Heart left ventricle (tissue), 16 donors: ENCODE measurements at regions not wholly inside any gene's neighbourhood (a gene's known extent, or its start where the extent isn't known, plus 50 kb on each side); places are given as distances from the start of the nearest gene placed in this dataset.

Experiments
- ATAC-seq, 4 donors: fragments of 200-7000 bp; cut with Tn5 transposase; one replicate each; pipeline ENCODE4 v1.9.1; 2020 to 2022; ENCODE audit warnings: moderate library complexity in 4 of 4, mild to moderate bottlenecking in 3 of 4, moderate number of reproducible peaks in 1 of 4
- DNase-seq, 5 donors: peaks; one replicate each; pipeline ENCODE4 v3.0.0-alpha.2; 2020
- H3K27ac ChIP-seq, 12 donors: fragments of 200-600 bp; sonication (generic) in 4 of 12; one replicate each; pipeline versions ENCODE4 v1.5.0 to v1.8.0; 2016 to 2022; ENCODE audit warnings: mild to moderate bottlenecking in 2 of 12
- H3K27me3 ChIP-seq, 9 donors: fragments of 200-600 bp; sonication (generic) in 2 of 9; one replicate each; pipeline versions ENCODE4 v1.5.1 to v1.8.0; 2016 to 2022; ENCODE audit warnings: mild to moderate bottlenecking in 3 of 9
- H3K36me3 ChIP-seq, 9 donors: fragments of 200-600 bp; sonication (generic) in 2 of 9; one replicate each; pipeline versions ENCODE4 v1.5.0 to v1.8.0; 2018 to 2022; ENCODE audit warnings: mild to moderate bottlenecking in 2 of 9
- H3K4me1 ChIP-seq, 12 donors: fragments of 200-600 bp; sonication (generic) in 4 of 12; one replicate each; pipeline versions ENCODE4 v1.5.0 to v1.8.0; 2016 to 2022; ENCODE audit warnings: mild to moderate bottlenecking in 3 of 12
- H3K4me3 ChIP-seq, 12 donors: fragments of 200-600 bp; sonication (generic) in 4 of 12; one replicate each; pipeline versions ENCODE4 v1.5.0 to v1.8.0; 2017 to 2022; ENCODE audit warnings: mild to moderate bottlenecking in 9 of 12, moderate library complexity in 4 of 12
- H3K9me3 ChIP-seq, 12 donors: fragments of 200-600 bp; sonication (generic) in 4 of 12; one replicate each; pipeline versions ENCODE4 v1.5.0 to v1.8.0; 2016 to 2022; ENCODE audit warnings: mild to moderate bottlenecking in 1 of 12
- CTCF ChIP-seq, 12 donors: fragments of 200-600 bp; sonication (generic) in 4 of 12; IDR thresholded peaks; one replicate each; pipeline versions ENCODE4 v1.5.0 to v1.8.0; 2018 to 2022; ENCODE audit warnings: antibody characterized with exemption in 12 of 12, mild to moderate bottlenecking in 5 of 12
- POLR2A ChIP-seq, 2 donors: fragments of 450-650 bp; IDR thresholded peaks; one replicate each; pipeline ENCODE4 v1.6.1; 2017; ENCODE audit warnings: antibody characterized with exemption in 2 of 2, mild to moderate bottlenecking in 2 of 2, moderate library complexity in 2 of 2
- WGBS, 4 donors: extraction: QIAGEN DNeasy Blood & Tissue Kit in 2 of 4; methylation state at CpG; one replicate each; pipeline versions ENCODE4 v1.1.5 to v1.1.7; 2013 to 2018; 5-methylcytosine and 5-hydroxymethylcytosine counted together
- intact Hi-C, 10 donors: fragments of 100-400 bp; cut with DNase I; formaldehyde crosslinking; loops; one replicate each; pipeline versions ENCODE4 v1.11.1 to v1.14.2; 2022
- donor health status: ischemic (EF 13 %, LVEDD 7.1; RV severe dilation, severe dysfunction).
- donor health status: healthy with polysubstance abuse.
- donor health status: DM: no; HTN: yes; CAD: no.
- donor health status: DM: no; HTN: no; CAD: no.
- donor health status: ischemic (EF 25% LVEDD 6.9; RV normal size, moderate dysfunction).
- donor health status: ischemic (EF 25% LVEDD 5.7; RV mildly dilated, moderate dysfunction).
- donor health status: healthy.
- donor health status: DM: yes; HTN: yes; CAD: no.
- donor health status: ischemic (EF 35%, LVEDD 5.7; RV mildly dilated, moderate dysfunction).
- donor health status: nonischemic (EF 11% LVEDD 7.7; RV severe dilation, severe dysfunction).
- donor health status: DM: yes; HTN: yes; CAD: no.
- donor health status: PGD.
- donor health status: ischemic (EF 29% LVEDD 5.4; RV normal size, mild dysfunction).
- donor health status: nonischemic (EF 23%, LVEDD 6.1; RV moderate dilation, normal function).

- Histone ChIP-seq H3K4me3 (no peak overlapping the region), H3K36me3 (no peaks in the 10 kb centered on the region), H3K4me1 (no peaks in the 10 kb centered on the region), H3K27me3 (no peaks in the 10 kb centered on the region), H3K27ac (no peak overlapping the region), H3K9me3 (no peaks in the 10 kb centered on the region)
- ATAC-seq (no peak), DNase-seq (no peak)
- TF ChIP-seq CTCF (IDR thresholded peaks at IDR 0.05) (no peak), POLR2A (IDR thresholded peaks at IDR 0.05) (no peak)
- intact Hi-C loops, result no loop called here
These were observed 274.7 kb downstream of the SLC6A15 start for GRCh38 chr12:84637926-84638325.

GRCh38 chr12:84636801-84637290 is 275.8 kb downstream of the SLC6A15 start:
- Histone ChIP-seq H3K4me1 (no peaks in the 10 kb centered on the region), H3K27me3 (no peaks in the 10 kb centered on the region), H3K9me3 (no peaks in the 10 kb centered on the region), H3K27ac (no peak overlapping the region), H3K36me3 (no peaks in the 10 kb centered on the region), H3K4me3 (no peak overlapping the region)
- no peak for TF ChIP-seq CTCF (IDR thresholded peaks at IDR 0.05)
- no peak for TF ChIP-seq POLR2A (IDR thresholded peaks at IDR 0.05)
- DNase-seq (no peak), ATAC-seq (no peak)
- intact Hi-C loops, result no loop called here

GRCh38 chr12:84634526-84634925 is 278.1 kb downstream of the SLC6A15 start:
- intact Hi-C loops, result no loop called here
- H3K9me3 ChIP-seq, result no peaks in the 10 kb centered on the region
- H3K4me3 ChIP-seq, result no peak overlapping the region
- H3K27ac ChIP-seq, result no peak overlapping the region
- no peaks in the 10 kb centered on the region for H3K27me3 ChIP-seq
- ATAC-seq, result no peak
- no peaks in the 10 kb centered on the region for H3K36me3 ChIP-seq
- no peak for DNase-seq
- TF ChIP-seq POLR2A (IDR thresholded peaks at IDR 0.05) (no peak), CTCF (IDR thresholded peaks at IDR 0.05) (no peak)
- no peaks in the 10 kb centered on the region for H3K4me1 ChIP-seq
- 82 to 86% (median 83%) methylated on average over 4 of the region's 4 CpGs for WGBS, 4 donors

GRCh38 chr12:84632556-84632955 is 280.0 kb downstream of the SLC6A15 start:
- no peak overlapping the region for H3K27ac ChIP-seq
- no peak for DNase-seq
- H3K4me1 ChIP-seq, result no peaks in the 10 kb centered on the region
- no peaks in the 10 kb centered on the region for H3K36me3 ChIP-seq
- intact Hi-C loops, result no loop called here
- H3K9me3 ChIP-seq, result no peaks in the 10 kb centered on the region
- TF ChIP-seq POLR2A (IDR thresholded peaks at IDR 0.05) (no peak), CTCF (IDR thresholded peaks at IDR 0.05) (no peak)
- ATAC-seq, result no peak
- WGBS, 4 donors, result 74 to 85% (median 76%) methylated on average over 4 of the region's 4 CpGs
- no peaks in the 10 kb centered on the region for H3K27me3 ChIP-seq
- H3K4me3 ChIP-seq, result no peak overlapping the region
